HepG2 (cell line): ENCODE measurements at regions not wholly inside any gene's neighbourhood (a gene's known extent, or its start where the extent isn't known, plus 50 kb on each side); places are given as distances from the start of the nearest gene placed in this dataset.
"Not testable (repeated sequence)": the region's sequence is repeated elsewhere in the genome, so short reads cannot be mapped to it uniquely, and the experiment has no call there.

ENCODE experiments used
- ATAC-seq: fragments of 200-7000 bp; cut with Tn5 transposase; 3 replicates; pipeline ENCODE4 v1.9.1; 2020; ENCODE audit warnings: mild to moderate bottlenecking, moderate library complexity
- BruUV-seq: library from RNA; stranded (reverse); fragments of 400-500 nt; replicated peaks from 2 replicates; lab custom pipeline; 2021; lab: Mats Ljungman, UMichigan
- CTCF ChIA-PET: fragments of 300-600 bp; formaldehyde crosslinking; extraction: SDS; loops from one replicate; lab custom pipeline; 2021; ENCODE audit warnings: low total read pairs, inconsistent platforms, low intra/inter-chr PET ratio; lab: Yijun Ruan, JAX
- POLR2A ChIA-PET: fragments of 350-600 bp; sonication (Branson Sonifier 250); formaldehyde crosslinking; loops from one replicate; lab custom pipeline; 2020; ENCODE audit warnings: antibody characterized with exemption, inconsistent platforms; lab: Yijun Ruan, JAX
- DNase-seq: peaks from one replicate; pipeline ENCODE4 v3.0.0-alpha.2; 2015; ENCODE audit warnings: low spot score
- FAIRE-seq: peaks from 3 replicates; lab custom pipeline; 2011; peaks lifted over from hg19 to GRCh38; lab: Jason Lieb, UNC
- H2AFZ ChIP-seq: one replicate; pipeline ENCODE4 v1.6.1; 2011; ENCODE audit warnings: low read length, inconsistent platforms
- H3K27ac ChIP-seq: fragments of 300-600 bp; 3 replicates; pipeline ENCODE4 v1.8.0; 2011; ENCODE audit warnings: mixed run types, mild to moderate bottlenecking, mixed read lengths, low read length, inconsistent platforms; ENCODE audit not compliant: insufficient read depth; ENCODE audit errors: extremely low read length
- H3K27me3 ChIP-seq, 2 experiments: fragments of 200-600 bp in 1 of 2; 2 replicates in 1 of 2; 3 replicates in 1 of 2; pipeline versions ENCODE4 v1.6.0 to v1.8.0; 2011; ENCODE audit warnings: low read length in 2 of 2, mild to moderate bottlenecking in 2 of 2, moderate library complexity in 2 of 2, inconsistent platforms in 1 of 2; ENCODE audit not compliant: insufficient read depth in 2 of 2, control insufficient read depth in 1 of 2
- H3K36me3 ChIP-seq, 2 experiments: fragments of 200-600 bp in 1 of 2; replicated peaks in 1 of 2; 2 replicates in 1 of 2; 3 replicates in 1 of 2; pipeline versions ENCODE4 v1.5.1 to v1.8.0; 2011; ENCODE audit warnings: low read length in 2 of 2, inconsistent platforms in 1 of 2; ENCODE audit not compliant: insufficient read depth in 2 of 2, control insufficient read depth in 1 of 2
- H3K4me1 ChIP-seq: 2 replicates; pipeline ENCODE4 v1.5.1; 2012; ENCODE audit warnings: low read length, inconsistent platforms; ENCODE audit not compliant: insufficient read depth
- H3K4me2 ChIP-seq: 2 replicates; pipeline ENCODE4 v1.6.0; 2011; ENCODE audit warnings: low read depth, low read length, inconsistent platforms
- H3K4me3 ChIP-seq, 3 experiments: fragments of 200-600 bp in 1 of 3; sonication (generic), shearing (Covaris generic) in 1 of 3; replicated peaks in 1 of 3; 2 replicates each; pipeline ENCODE4 v1.5.1; 2011 to 2016; ENCODE audit warnings: low read length in 3 of 3, inconsistent platforms in 2 of 3, low read depth in 2 of 3, mild to moderate bottlenecking in 2 of 3, control low read depth in 1 of 3, mixed read lengths in 1 of 3; ENCODE audit not compliant: insufficient read depth in 1 of 3
- H3K79me2 ChIP-seq: one replicate; pipeline ENCODE4 v1.6.1; 2011; ENCODE audit warnings: low read length, inconsistent platforms; ENCODE audit not compliant: insufficient read depth
- H3K9ac ChIP-seq: 2 replicates; pipeline ENCODE4 v1.6.0; 2011; ENCODE audit warnings: mild to moderate bottlenecking, low read depth, low read length, inconsistent platforms; ENCODE audit not compliant: insufficient read depth
- H3K9me3 ChIP-seq: 2 replicates; pipeline ENCODE4 v1.5.1; 2012; ENCODE audit warnings: mild to moderate bottlenecking, low read length
- H4K20me1 ChIP-seq: 2 replicates; pipeline ENCODE4 v1.6.0; 2011; ENCODE audit warnings: inconsistent platforms, mild to moderate bottlenecking, low read length, moderate library complexity; ENCODE audit not compliant: insufficient read depth
- WGBS: methylation state at CpG from one replicate; pipeline ENCODE4 v1.1.6; 2017; ENCODE audit warnings: low lambda C conversion rate; 5-methylcytosine and 5-hydroxymethylcytosine counted together
- in situ Hi-C: cut with HindIII; loops from 2 replicates; pipeline ENCODE4 v1.10.0; 2017; ENCODE audit warnings: low pct_unique_long_range_greater_than_20kb; ENCODE audit not compliant: extremely low pct_ligation_motif_present
- intact Hi-C: fragments of 100-400 bp; cut with micrococcal nuclease; formaldehyde crosslinking; loops from one replicate; pipeline ENCODE4 v1.10.0; 2022; ENCODE audit not compliant: unreplicated experiment

GRCh38 chr22:12579655-12580054, 2948.3 kb upstream of the OR11H1 start:
- H3K79me2 ChIP-seq, CTCF ChIA-PET, FAIRE-seq, in situ Hi-C loops, H3K4me1 ChIP-seq, H4K20me1 ChIP-seq, POLR2A ChIA-PET, H3K9ac ChIP-seq, BruUV-seq, H2AFZ ChIP-seq, H3K9me3 ChIP-seq, H3K4me3 ChIP-seq, H3K36me3 ChIP-seq, ATAC-seq, H3K4me2 ChIP-seq, intact Hi-C loops, H3K27ac ChIP-seq, H3K27me3 ChIP-seq, DNase-seq: not testable (repeated sequence)
- WGBS, result 0% methylated on average over 1 of the region's 3 CpGs

GRCh38 chr22:12584457-12584856, 2943.5 kb upstream of the OR11H1 start:
- DNase-seq, ATAC-seq, H3K4me1 ChIP-seq, H3K27ac ChIP-seq, H3K4me2 ChIP-seq, H2AFZ ChIP-seq, H3K9ac ChIP-seq, H3K36me3 ChIP-seq, FAIRE-seq, POLR2A ChIA-PET, H3K79me2 ChIP-seq, BruUV-seq, intact Hi-C loops, H3K4me3 ChIP-seq, CTCF ChIA-PET, H4K20me1 ChIP-seq, H3K27me3 ChIP-seq, in situ Hi-C loops: not testable (repeated sequence)
- 16% methylated on average over 6 of the region's 17 CpGs for WGBS
- peaks cover 17% of the 10 kb centered on the region for H3K9me3 ChIP-seq

- H3K4me3 ChIP-seq, POLR2A ChIA-PET, H2AFZ ChIP-seq, H3K27ac ChIP-seq, ATAC-seq, H3K4me1 ChIP-seq, intact Hi-C loops, CTCF ChIA-PET, H3K9ac ChIP-seq, H3K36me3 ChIP-seq, BruUV-seq, H3K79me2 ChIP-seq, in situ Hi-C loops, H4K20me1 ChIP-seq, H3K27me3 ChIP-seq, DNase-seq, FAIRE-seq, H3K4me2 ChIP-seq: not testable (repeated sequence)
- peaks cover 20% of the 10 kb centered on the region for H3K9me3 ChIP-seq
- 29% methylated on average over 5 of the region's 5 CpGs for WGBS
Measured at GRCh38 chr22:12584874-12585273, 2943.1 kb upstream of the OR11H1 start.

- H3K9me3 ChIP-seq, result peaks cover 58% of the 10 kb centered on the region
- POLR2A ChIA-PET, intact Hi-C loops, H3K36me3 ChIP-seq, FAIRE-seq, H3K79me2 ChIP-seq, H4K20me1 ChIP-seq, H3K4me3 ChIP-seq, BruUV-seq, ATAC-seq, H3K9ac ChIP-seq, H3K27ac ChIP-seq, H3K4me1 ChIP-seq, H3K4me2 ChIP-seq, in situ Hi-C loops, DNase-seq, CTCF ChIA-PET, H2AFZ ChIP-seq, H3K27me3 ChIP-seq: not testable (repeated sequence)
- WGBS, result 51% methylated on average over 13 of the region's 13 CpGs
Measured at GRCh38 chr22:12595724-12596123, 2932.3 kb upstream of the OR11H1 start.
